GM12878 (cell line): ENCODE measurements at regions not wholly inside any gene's neighbourhood (a gene's known extent, or its start where the extent isn't known, plus 50 kb on each side); places are given as distances from the start of the nearest gene placed in this dataset.

Source experiments
- ATAC-seq: fragments of 200-7000 bp; cut with Tn5 transposase; 3 replicates; pipeline ENCODE4 v1.9.1; 2020; ENCODE audit warnings: mild to moderate bottlenecking, moderate library complexity
- BruUV-seq: library from RNA; stranded (reverse); fragments of 400-500 nt; replicated peaks from 2 replicates; lab custom pipeline; 2021; lab: Mats Ljungman, UMichigan
- CTCF ChIA-PET: fragments of 300-600 bp; sonication (Branson Sonifier 250); formaldehyde crosslinking; extraction: SDS; loops from one replicate; lab custom pipeline; 2021; ENCODE audit warnings: inconsistent platforms; lab: Yijun Ruan, JAX
- POLR2A ChIA-PET: fragments of 350-600 bp; formaldehyde crosslinking; extraction: SDS; loops from one replicate; lab custom pipeline; 2021; ENCODE audit warnings: inconsistent platforms; lab: Charles Lee
- RAD21 ChIA-PET: fragments of 300-600 bp; sonication (Branson Sonifier 250); formaldehyde crosslinking; loops from one replicate; lab custom pipeline; 2023; ENCODE audit warnings: antibody characterized with exemption; ENCODE audit not compliant: unreplicated experiment; lab: Charles Lee
- SMC1A ChIA-PET: fragments of 300-600 bp; sonication (Branson Sonifier 250); formaldehyde crosslinking; loops from one replicate; lab custom pipeline; 2023; ENCODE audit not compliant: unreplicated experiment, uncharacterized antibody; lab: Charles Lee
- DNase-seq: peaks from one replicate; pipeline ENCODE4 v3.0.0-alpha.2; 2011; ENCODE audit warnings: low read depth, low spot score
- FAIRE-seq: peaks from 3 replicates; lab custom pipeline; 2011; peaks lifted over from hg19 to GRCh38; lab: Jason Lieb, UNC
- H2AFZ ChIP-seq: 2 replicates; pipeline ENCODE4 v1.6.0; 2011; ENCODE audit warnings: low read depth, low read length, control low read depth; ENCODE audit not compliant: control insufficient read depth
- H3K27ac ChIP-seq: 2 replicates; pipeline ENCODE4 v1.5.1; 2011; ENCODE audit warnings: control low read depth; ENCODE audit not compliant: control insufficient read depth, insufficient read depth
- H3K27me3 ChIP-seq, 2 experiments: replicated peaks in 1 of 2; 2 replicates each; pipeline versions ENCODE4 v1.6.0 to v1.6.1; 2011; ENCODE audit warnings: low read length in 1 of 2; ENCODE audit not compliant: control insufficient read depth in 2 of 2, insufficient read depth in 2 of 2
- H3K36me3 ChIP-seq, 2 experiments: 2 replicates each; pipeline ENCODE4 v1.5.1; 2011; ENCODE audit warnings: low read length in 1 of 2; ENCODE audit not compliant: control insufficient read depth in 2 of 2, insufficient read depth in 2 of 2
- H3K4me1 ChIP-seq: 2 replicates; pipeline ENCODE4 v1.6.1; 2011; ENCODE audit warnings: mild to moderate bottlenecking, low read length, moderate library complexity, mixed read lengths; ENCODE audit not compliant: control insufficient read depth, insufficient read depth
- H3K4me2 ChIP-seq: 2 replicates; pipeline ENCODE4 v1.6.0; 2011; ENCODE audit warnings: control low read depth; ENCODE audit not compliant: control insufficient read depth, insufficient read depth
- H3K4me3 ChIP-seq: fragments of 200-600 bp; sonication (generic); 2 replicates; pipeline ENCODE4 v1.5.1; 2016
- H3K79me2 ChIP-seq: 2 replicates; pipeline ENCODE4 v1.6.0; 2011; ENCODE audit warnings: low read length; ENCODE audit not compliant: control insufficient read depth, insufficient read depth
- H3K9ac ChIP-seq: 2 replicates; pipeline ENCODE4 v1.8.0; 2011; ENCODE audit warnings: low read length, control low read depth, mixed read lengths; ENCODE audit not compliant: control insufficient read depth, insufficient read depth
- H3K9me3 ChIP-seq: replicated peaks from 3 replicates; pipeline ENCODE4 v1.5.1; 2011; ENCODE audit warnings: mild to moderate bottlenecking, low read length; ENCODE audit not compliant: control insufficient read depth, insufficient read depth
- H4K20me1 ChIP-seq: 2 replicates; pipeline ENCODE4 v1.6.0; 2011; ENCODE audit not compliant: control insufficient read depth, insufficient read depth
- CEBPZ ChIP-seq: fragments of 150-350 bp; IDR thresholded peaks from 2 replicates; pipeline ENCODE4 v1.6.1; 2016; ENCODE audit warnings: low read depth, low read length
- CHD1 ChIP-seq: IDR thresholded peaks from 2 replicates; pipeline ENCODE4 v1.6.1; 2012; ENCODE audit warnings: low read depth, low read length, improper control_type of control experiment
- E4F1 ChIP-seq: fragments of 450-650 bp; IDR thresholded peaks from 2 replicates; pipeline ENCODE4 v1.6.1; 2018; ENCODE audit warnings: borderline replicate concordance, mild to moderate bottlenecking; ENCODE audit not compliant: partially characterized antibody
- JUND ChIP-seq: IDR thresholded peaks from 2 replicates; pipeline ENCODE4 v1.6.1; 2012; ENCODE audit warnings: low read depth, mild to moderate bottlenecking, low read length, improper control_type of control experiment, moderate library complexity
- NFIC ChIP-seq: IDR thresholded peaks from 2 replicates; pipeline ENCODE4 v1.6.1; 2012; ENCODE audit warnings: low read depth, mild to moderate bottlenecking, inconsistent platforms, low read length, moderate library complexity
- NFXL1 ChIP-seq: fragments of 450-650 bp; IDR thresholded peaks from 2 replicates; pipeline ENCODE4 v1.6.1; 2017; ENCODE audit warnings: antibody characterized with exemption, mild to moderate bottlenecking, borderline replicate concordance
- PAX5 ChIP-seq: IDR thresholded peaks from 2 replicates; pipeline ENCODE4 v1.6.1; 2011; ENCODE audit warnings: low read depth, low read length, borderline replicate concordance
- PAX8 ChIP-seq: fragments of 450-650 bp; IDR thresholded peaks from 2 replicates; pipeline ENCODE4 v1.6.1; 2017; ENCODE audit warnings: mild to moderate bottlenecking, moderate library complexity
- POLR2AphosphoS5 ChIP-seq: IDR thresholded peaks from 2 replicates; pipeline ENCODE4 v1.6.1; 2011; ENCODE audit warnings: mild to moderate bottlenecking, low read length, inconsistent platforms
- PRDM15 ChIP-seq: fragments of 450-650 bp; formaldehyde crosslinking; IDR thresholded peaks from 2 replicates; pipeline ENCODE4 v1.4.0; 2020; ENCODE audit warnings: mild to moderate bottlenecking, moderate library complexity
- RAD21 ChIP-seq: IDR thresholded peaks from 2 replicates; pipeline ENCODE4 v1.6.1; 2011; ENCODE audit warnings: mild to moderate bottlenecking, low read depth, low read length, moderate library complexity; ENCODE audit not compliant: insufficient read depth
- SMC3 ChIP-seq: IDR thresholded peaks from 2 replicates; pipeline ENCODE4 v1.6.1; 2011; ENCODE audit warnings: low read length, improper control_type of control experiment, borderline replicate concordance
- SREBF2 ChIP-seq: IDR thresholded peaks from 2 replicates; pipeline ENCODE4 v1.6.1; 2012; ENCODE audit warnings: mild to moderate bottlenecking, low read length
- STAT3 ChIP-seq: IDR thresholded peaks from 2 replicates; pipeline ENCODE4 v1.6.1; 2011; ENCODE audit warnings: low read depth, low read length, improper control_type of control experiment
- SUPT20H ChIP-seq: IDR thresholded peaks from 2 replicates; pipeline ENCODE4 v1.6.1; 2011; ENCODE audit warnings: low read depth, mild to moderate bottlenecking, low read length, moderate library complexity, borderline replicate concordance; ENCODE audit not compliant: control insufficient read depth
- TAF1 ChIP-seq: IDR thresholded peaks from 2 replicates; pipeline ENCODE4 v1.6.1; 2011; ENCODE audit warnings: mild to moderate bottlenecking, low read depth, low read length, borderline replicate concordance
- WGBS: methylation state at CpG from one replicate; pipeline ENCODE4 v1.1.6; 2016; ENCODE audit warnings: low lambda C conversion rate; ENCODE audit not compliant: insufficient replicate concordance, insufficient coverage; ENCODE audit errors: missing lambda C conversion rate; 5-methylcytosine and 5-hydroxymethylcytosine counted together
- in situ Hi-C: fragments of 300-500 bp; cut with MboI; formaldehyde crosslinking; loops from 9 replicates; pipeline ENCODE4 v1.14.3; 2018; ENCODE audit warnings: mixed read lengths
- intact Hi-C: fragments of 100-400 bp; cut with micrococcal nuclease; formaldehyde crosslinking; loops from one replicate; pipeline ENCODE4 v1.14.2; 2022; ENCODE audit not compliant: unreplicated experiment

- TF ChIP-seq PAX5 = no peak
- TF ChIP-seq NFIC = no peak
- TF ChIP-seq STAT3 = no peak
- TF ChIP-seq CEBPZ = no peak
- TF ChIP-seq CHD1 = no peak
- TF ChIP-seq SMC3 = no peak
- TF ChIP-seq E4F1 = no peak
- no peak for TF ChIP-seq NFXL1
These were observed 385.9 kb downstream of the ANXA1 start (continued) for GRCh38 chr9:73537561-73537960.

GRCh38 chr9:73539881-73540390, 388.3 kb downstream of the ANXA1 start:
- FAIRE-seq (no peak), ATAC-seq (no peak), DNase-seq (no peak)
- Histone ChIP-seq H3K36me3 (no peaks in the 10 kb centered on the region), H3K4me2 (no peak overlapping the region), H2AFZ (no peak overlapping the region), H3K4me3 (no peak overlapping the region), H3K9me3 (no peaks in the 10 kb centered on the region), H4K20me1 (no peaks in the 10 kb centered on the region), H3K4me1 (no peaks in the 10 kb centered on the region), H3K27ac (no peak overlapping the region), H3K27me3 (no peaks in the 10 kb centered on the region), H3K9ac (no peak overlapping the region), H3K79me2 (no peaks in the 10 kb centered on the region)
- POLR2A ChIA-PET = no interaction called here
- CTCF ChIA-PET = no interaction called here
- in situ Hi-C loops = no loop called here
- SMC1A ChIA-PET = no interaction called here
- intact Hi-C loops = no loop called here
- RAD21 ChIA-PET = no interaction called here
- 27% methylated on average over 7 of the region's 7 CpGs for WGBS
- no TSS peak for BruUV-seq
- TF ChIP-seq PRDM15 (CRISPR knock-in tag) (no peak), RAD21 (no peak), TAF1 (no peak), PAX8 (no peak), JUND (no peak), SREBF2 (no peak), POLR2AphosphoS5 (no peak), SUPT20H (no peak)
